ENCODE measurements at regions not wholly inside any gene's neighbourhood (a gene's known extent, or its start where the extent isn't known, plus 50 kb on each side); places are given as distances from the start of the nearest gene placed in this dataset.

DNA sequence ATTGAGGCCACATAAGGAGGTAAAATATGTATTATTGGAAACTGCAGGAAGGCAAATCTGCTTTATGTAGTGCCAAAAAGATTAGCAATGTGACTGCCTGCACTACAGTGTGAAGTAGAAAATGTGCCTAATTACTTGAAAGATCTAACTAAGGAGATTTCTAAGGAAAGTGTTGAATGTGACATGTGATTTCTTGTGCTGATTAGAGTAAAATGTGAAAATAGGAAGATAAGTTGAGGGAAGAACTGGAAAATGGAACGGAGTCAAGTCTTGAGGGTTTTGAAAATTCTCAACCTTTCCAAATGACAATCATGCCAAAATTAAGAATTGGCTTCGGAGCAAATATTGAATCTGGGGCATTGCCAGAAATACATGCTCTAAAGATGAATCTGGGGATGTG, 209.5 kb upstream of the SPOCK3 start:
- no peak for TF ChIP-seq POLR2AphosphoS5 (IDR thresholded peaks at IDR 0.05; ENCODE audit: low read depth, low read length)
- TF ChIP-seq POLR2A (IDR thresholded peaks at IDR 0.05; ENCODE audit: low read depth, low read length), result no peak
- no peak for TF ChIP-seq POU2F2 (IDR thresholded peaks at IDR 0.05; ENCODE audit: low read depth, low read length)
- no peak for TF ChIP-seq TAF1 (IDR thresholded peaks at IDR 0.05; ENCODE audit: low read depth, low read length)
- no peak for TF ChIP-seq SPI1 (IDR thresholded peaks at IDR 0.05; ENCODE audit: low read depth, low read length)
- no peak for TF ChIP-seq PAX5 (IDR thresholded peaks at IDR 0.05; ENCODE audit: insufficient read depth, low read length, severe bottlenecking)

All from GM12891 (cell line).